ENCODE measurements at regions not wholly inside any gene's neighbourhood (a gene's known extent, or its start where the extent isn't known, plus 50 kb on each side); places are given as distances from the start of the nearest gene placed in this dataset.

- Mint-ChIP-seq H3K9me3 (ENCODE audit: low read depth, unreplicated experiment) (no peaks in the 10 kb centered on the region), H3K27me3 (ENCODE audit: unreplicated experiment) (no peaks in the 10 kb centered on the region), H3K4me1 (ENCODE audit: low read depth, unreplicated experiment) (peaks cover 10% of the 10 kb centered on the region), H3K4me3 (ENCODE audit: low read depth, unreplicated experiment) (no peak overlapping the region), H3K27ac (ENCODE audit: unreplicated experiment) (no peak overlapping the region), H3K36me3 (ENCODE audit: insufficient read depth, unreplicated experiment) (no peaks in the 10 kb centered on the region)
- no peak for TF ChIP-seq CTCF (IDR thresholded peaks at IDR 0.05; ENCODE audit: unreplicated experiment)
- no TSS peak for BruUV-seq (replicated peaks)
- intact Hi-C loops (cut with micrococcal nuclease; ENCODE audit: unreplicated experiment): no loop called here
- CTCF ChIA-PET: no interaction called here
- no peak for DNase-seq
Observed at GRCh38 chr12:67523538-67523937, 125.0 kb upstream of the DYRK2 start.

- intact Hi-C loops (cut with micrococcal nuclease; ENCODE audit: unreplicated experiment): no loop called here
Observed at GRCh38 chr12:67524861-67525616, 123.5 kb upstream of the DYRK2 start.

GRCh38 chr12:67525617-67525884, 123.0 kb upstream of the DYRK2 start:
- no peaks in the 10 kb centered on the region for H3K27me3 Mint-ChIP-seq (ENCODE audit: unreplicated experiment)
- H3K36me3 Mint-ChIP-seq (ENCODE audit: insufficient read depth, unreplicated experiment): no peaks in the 10 kb centered on the region
- no TSS peak for BruUV-seq (replicated peaks)
- TF ChIP-seq CTCF (IDR thresholded peaks at IDR 0.05; ENCODE audit: unreplicated experiment): no peak
- intact Hi-C loops (cut with micrococcal nuclease; ENCODE audit: unreplicated experiment): no loop called here
- no peaks in the 10 kb centered on the region for H3K9me3 Mint-ChIP-seq (ENCODE audit: low read depth, unreplicated experiment)
- H3K27ac Mint-ChIP-seq (ENCODE audit: unreplicated experiment): no peak overlapping the region
- CTCF ChIA-PET: no interaction called here
- H3K4me3 Mint-ChIP-seq (ENCODE audit: low read depth, unreplicated experiment): no peak overlapping the region
- no peak for DNase-seq
- peaks cover 11% of the 10 kb centered on the region for H3K4me1 Mint-ChIP-seq (ENCODE audit: low read depth, unreplicated experiment)

More at GRCh38 chr12:67524861-67525616, 123.5 kb upstream of the DYRK2 start:
- no peak for DNase-seq
- Mint-ChIP-seq H3K9me3 (ENCODE audit: low read depth, unreplicated experiment) (no peaks in the 10 kb centered on the region), H3K4me1 (ENCODE audit: low read depth, unreplicated experiment) (peaks cover 10% of the 10 kb centered on the region), H3K4me3 (ENCODE audit: low read depth, unreplicated experiment) (no peak overlapping the region), H3K27ac (ENCODE audit: unreplicated experiment) (no peak overlapping the region), H3K36me3 (ENCODE audit: insufficient read depth, unreplicated experiment) (no peaks in the 10 kb centered on the region), H3K27me3 (ENCODE audit: unreplicated experiment) (no peaks in the 10 kb centered on the region)
- CTCF ChIA-PET: no interaction called here
- no TSS peak for BruUV-seq (replicated peaks)
- TF ChIP-seq CTCF (IDR thresholded peaks at IDR 0.05; ENCODE audit: unreplicated experiment): no peak

GRCh38 chr12:67526129-67526528, 122.4 kb upstream of the DYRK2 start:
- Mint-ChIP-seq H3K27ac (ENCODE audit: unreplicated experiment) (no peak overlapping the region), H3K27me3 (ENCODE audit: unreplicated experiment) (no peaks in the 10 kb centered on the region), H3K4me3 (ENCODE audit: low read depth, unreplicated experiment) (no peak overlapping the region), H3K4me1 (ENCODE audit: low read depth, unreplicated experiment) (peaks cover 16% of the 10 kb centered on the region), H3K36me3 (ENCODE audit: insufficient read depth, unreplicated experiment) (no peaks in the 10 kb centered on the region), H3K9me3 (ENCODE audit: low read depth, unreplicated experiment) (peaks cover 3% of the 10 kb centered on the region)
- CTCF ChIA-PET: no interaction called here
- no peak for TF ChIP-seq CTCF (IDR thresholded peaks at IDR 0.05; ENCODE audit: unreplicated experiment)
- no TSS peak for BruUV-seq (replicated peaks)
- intact Hi-C loops (cut with micrococcal nuclease; ENCODE audit: unreplicated experiment): no loop called here
- DNase-seq: no peak
